ENCODE measurements at regions not wholly inside any gene's neighbourhood (a gene's known extent, or its start where the extent isn't known, plus 50 kb on each side); places are given as distances from the start of the nearest gene placed in this dataset.

DNA sequence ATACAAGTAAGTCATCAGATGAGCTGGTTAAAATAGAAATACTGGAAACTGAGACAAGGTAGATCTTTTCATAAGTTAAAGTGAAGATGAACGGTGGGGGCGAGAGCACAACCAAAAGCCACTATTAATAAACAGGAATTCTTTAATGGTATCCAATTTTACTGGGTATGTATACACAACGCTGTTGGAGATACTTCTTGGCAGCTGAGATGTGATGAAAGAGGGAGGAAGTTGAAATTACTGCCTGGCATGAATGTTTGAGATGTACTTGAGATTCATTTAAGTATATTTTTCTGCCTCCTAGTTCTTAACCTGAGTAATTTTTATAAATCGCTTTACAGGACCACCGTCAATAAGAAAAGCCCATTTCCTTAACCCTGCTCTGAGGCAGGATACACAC is 110.0 kb upstream of the ZRANB2 start:
- DNase-seq (ENCODE audit: low read depth), result no peak

DNA sequence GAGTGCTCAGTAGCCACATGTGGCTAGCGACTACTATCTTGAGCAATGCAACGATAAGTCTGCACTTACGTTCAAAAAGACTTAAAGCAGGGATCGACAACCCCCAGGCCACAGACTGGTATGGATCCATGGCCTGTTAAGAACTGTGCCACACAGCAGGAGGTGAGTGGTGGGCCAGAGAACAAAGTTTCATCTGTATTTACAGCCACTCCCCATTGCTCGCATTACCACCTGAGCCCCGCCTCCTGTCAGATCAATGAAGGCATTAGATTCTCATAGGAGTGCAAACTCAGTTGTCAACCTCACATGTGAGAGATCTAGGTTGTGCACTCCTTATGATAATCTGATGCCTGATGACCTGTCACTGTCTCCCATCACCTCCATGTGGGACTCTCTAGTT is 103.6 kb upstream of the ZRANB2 start:
- no peak for DNase-seq (ENCODE audit: low read depth)

DNA sequence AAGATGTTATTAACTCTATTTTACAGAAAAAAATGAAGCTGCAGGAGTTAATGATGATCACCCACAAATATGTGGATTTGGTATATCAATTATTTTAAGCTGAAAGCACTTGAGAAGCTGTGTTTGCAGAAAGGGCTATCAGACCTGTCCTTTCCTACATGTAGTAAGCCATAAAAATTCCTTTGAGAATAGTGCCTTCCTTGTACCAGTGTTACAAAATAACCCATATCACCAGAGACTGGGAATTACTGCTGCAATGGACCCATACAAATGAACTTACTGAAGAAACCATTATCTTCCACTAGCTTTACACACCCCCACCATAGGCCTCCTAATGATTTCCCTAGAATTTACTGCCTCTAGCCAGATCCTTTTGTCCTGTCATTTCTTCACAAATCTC is 99.2 kb upstream of the ZRANB2 start:
- DNase-seq (ENCODE audit: low read depth), result no peak

DNA sequence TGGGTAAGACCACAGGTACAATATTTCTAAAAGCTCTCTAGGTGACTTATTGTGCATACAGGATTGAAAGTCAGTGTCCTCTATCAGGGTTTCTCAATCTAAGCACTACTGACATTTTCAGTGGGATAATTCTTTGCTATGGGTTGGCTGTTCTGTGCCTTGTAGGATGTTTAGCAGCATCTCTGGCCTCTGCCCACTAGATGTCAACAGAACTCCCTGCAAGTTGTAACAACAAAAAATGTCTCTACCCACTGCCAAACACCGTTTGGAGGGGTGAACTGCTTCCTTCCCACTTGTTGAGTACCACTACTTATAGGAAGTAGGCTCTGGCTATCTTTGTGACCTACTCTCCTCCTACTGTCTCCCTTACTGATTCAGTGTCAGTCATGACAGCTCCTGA is 90.1 kb upstream of the ZRANB2 start:
- DNase-seq (ENCODE audit: low read depth), result no peak

DNA sequence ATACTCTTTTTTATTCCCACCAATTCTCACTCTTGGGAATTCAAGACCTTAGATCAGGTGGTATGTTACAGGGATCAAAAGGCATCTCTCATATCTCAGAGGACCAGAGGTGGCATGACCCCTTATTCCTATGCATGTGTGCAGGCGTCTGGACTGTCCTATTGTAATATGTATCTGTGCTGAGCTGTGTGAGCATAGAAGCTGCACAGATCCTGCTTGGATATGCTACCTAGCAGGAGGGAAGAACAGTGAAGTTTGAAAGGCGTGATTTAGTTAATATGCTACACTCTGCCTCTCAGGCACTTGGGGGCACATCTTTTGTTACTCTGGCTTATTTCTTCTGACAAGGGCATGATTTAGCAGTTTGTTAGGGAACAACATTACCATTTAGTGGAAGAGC is 86.7 kb upstream of the ZRANB2 start:
- DNase-seq (ENCODE audit: low read depth), result no peak

DNA sequence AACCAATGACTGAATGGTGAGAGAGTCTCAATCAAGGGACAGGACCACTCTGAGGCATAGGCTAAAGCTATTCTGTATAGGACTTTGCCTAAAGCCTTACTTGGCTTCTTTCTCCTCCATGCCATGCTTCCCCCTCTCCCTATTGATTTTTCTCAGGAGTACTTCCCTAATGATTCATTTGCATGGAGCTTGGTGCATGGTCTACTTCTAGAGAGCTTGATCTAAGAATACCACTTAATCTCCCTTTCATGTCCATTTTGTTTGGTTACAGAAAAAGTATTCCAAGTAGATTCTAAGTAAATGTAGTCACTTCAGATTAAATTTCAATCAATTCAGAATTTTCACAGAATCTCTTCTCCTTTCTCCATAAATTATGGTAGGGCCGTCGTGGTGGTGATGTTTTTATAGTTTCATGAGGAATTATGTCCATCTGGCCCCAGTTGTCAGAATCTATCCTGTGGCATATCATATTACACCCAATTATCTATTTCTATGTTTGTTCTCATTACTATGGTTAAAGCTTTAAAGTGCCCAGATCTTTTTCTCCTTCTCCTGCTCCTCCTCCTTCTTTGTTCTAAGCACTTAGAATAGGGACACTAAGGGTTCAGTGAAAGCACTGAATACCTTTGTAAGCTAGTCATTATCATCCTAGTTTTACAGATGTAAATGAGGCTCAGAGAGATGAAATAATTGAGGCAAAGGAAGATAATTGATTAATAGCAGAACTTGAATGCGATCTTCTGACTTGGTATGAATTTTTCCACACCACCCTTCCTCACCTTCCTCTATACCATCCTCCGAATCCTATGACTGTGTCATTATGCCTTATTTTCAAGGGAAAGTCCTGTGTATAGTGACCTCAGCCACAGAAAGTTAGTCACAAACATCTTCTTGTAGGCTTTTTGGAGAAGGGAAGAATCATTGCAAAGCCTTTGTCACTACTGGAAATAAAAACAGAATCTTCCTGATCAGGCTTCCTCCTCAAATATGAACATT is 85.6 kb upstream of the ZRANB2 start:
- DNase-seq (ENCODE audit: low read depth), result no peak

DNA sequence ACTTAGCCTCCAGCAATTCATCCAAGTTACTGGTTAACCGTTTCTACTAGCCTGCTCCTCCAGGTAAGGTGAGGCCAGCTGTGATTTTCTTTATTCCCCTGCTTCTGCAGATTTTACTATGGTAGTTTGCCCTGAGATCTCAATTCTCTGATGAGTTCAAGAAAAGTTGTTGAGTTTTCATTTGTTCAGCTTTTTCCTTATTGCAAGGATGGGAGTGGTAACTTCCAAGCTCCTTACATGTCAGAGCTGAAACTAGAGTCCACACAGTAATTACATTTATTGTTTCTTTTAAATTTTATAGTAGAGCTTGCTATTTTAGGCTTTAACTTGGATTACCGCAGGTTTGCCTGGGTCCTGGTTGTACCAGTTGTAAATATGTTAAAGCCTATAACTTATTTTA is 76.9 kb upstream of the ZRANB2 start:
- DNase-seq (ENCODE audit: low read depth), result no peak

DNA sequence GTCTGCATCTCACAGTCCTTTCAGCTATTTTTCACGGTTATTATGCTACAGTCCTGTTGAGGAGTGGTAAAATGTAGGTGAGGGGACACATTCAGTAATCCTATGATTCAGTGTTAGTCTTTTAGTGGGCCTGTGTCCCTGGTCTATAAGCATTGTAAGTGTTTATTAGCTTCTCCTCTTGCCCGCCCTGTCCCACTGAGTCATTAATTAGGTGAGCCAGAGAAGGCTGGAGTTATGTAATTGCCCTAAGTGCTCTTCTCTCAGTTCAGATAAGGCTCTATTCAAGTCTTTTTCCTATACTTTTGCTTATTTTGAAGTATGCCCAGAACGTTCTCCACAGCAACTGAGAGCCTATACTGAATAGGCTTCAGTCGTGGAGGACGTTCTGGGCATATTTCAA is 76.3 kb upstream of the ZRANB2 start:
- DNase-seq (ENCODE audit: low read depth), result no peak

DNA sequence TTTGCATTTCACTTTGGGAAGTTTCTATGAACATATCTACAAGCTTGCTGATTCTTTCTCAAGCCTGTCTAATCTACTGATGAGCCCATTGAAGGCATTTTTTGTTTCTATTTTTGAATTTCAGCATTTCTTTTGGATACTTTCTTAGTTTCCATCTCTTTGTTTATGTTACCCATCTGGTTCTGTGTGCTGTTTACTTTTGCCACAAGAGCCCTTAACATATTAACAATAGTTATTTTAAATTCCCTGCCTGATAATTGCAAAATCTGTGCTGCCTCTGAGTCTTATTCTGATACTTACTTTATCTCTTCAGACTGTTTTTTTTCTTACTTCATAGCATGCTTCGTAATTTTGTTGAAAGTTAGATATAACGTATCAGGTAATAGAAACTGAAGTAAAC is 75.8 kb upstream of the ZRANB2 start:
- DNase-seq (ENCODE audit: low read depth), result no peak

DNA sequence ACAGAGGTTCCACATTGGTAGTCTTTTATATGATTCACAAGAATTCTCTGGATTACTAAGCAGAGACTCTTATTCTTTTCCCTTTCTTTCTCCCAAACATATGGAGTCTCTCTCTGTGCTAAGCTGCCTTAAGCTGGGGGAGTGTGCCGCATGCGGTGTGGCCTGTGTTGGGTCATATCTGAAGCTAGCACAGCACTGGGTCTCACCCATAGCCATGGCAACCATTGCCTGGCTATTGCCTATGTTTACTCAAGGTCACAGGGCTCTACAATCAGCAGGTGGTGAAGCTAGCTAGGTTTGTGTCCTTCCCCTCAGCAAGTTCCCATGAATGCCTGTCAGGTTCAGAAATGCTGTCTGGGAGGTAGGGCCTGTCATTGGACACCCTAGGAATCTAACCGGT is 73.6 kb upstream of the ZRANB2 start:
- no peak for DNase-seq (ENCODE audit: low read depth)

DNA sequence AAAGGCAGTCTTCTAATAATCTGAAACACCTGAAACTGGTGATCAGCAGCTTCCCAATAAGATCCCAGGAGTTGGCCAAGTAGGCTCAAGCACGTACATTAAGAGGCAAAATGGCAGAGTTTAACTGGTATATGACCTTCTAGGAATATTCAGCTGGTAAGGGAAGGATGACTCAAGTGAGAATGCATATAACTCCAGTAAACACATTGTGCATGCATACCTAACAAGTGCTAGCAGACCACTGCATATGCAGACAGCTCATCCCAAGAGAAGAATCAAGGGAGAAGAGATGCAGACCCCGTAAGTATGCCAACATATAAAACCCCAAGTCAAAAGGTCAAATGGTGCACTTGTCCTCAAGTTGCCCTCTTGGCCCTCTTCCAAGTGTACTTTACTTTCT is 73.0 kb upstream of the ZRANB2 start:
- DNase-seq (ENCODE audit: low read depth), result no peak

DNA sequence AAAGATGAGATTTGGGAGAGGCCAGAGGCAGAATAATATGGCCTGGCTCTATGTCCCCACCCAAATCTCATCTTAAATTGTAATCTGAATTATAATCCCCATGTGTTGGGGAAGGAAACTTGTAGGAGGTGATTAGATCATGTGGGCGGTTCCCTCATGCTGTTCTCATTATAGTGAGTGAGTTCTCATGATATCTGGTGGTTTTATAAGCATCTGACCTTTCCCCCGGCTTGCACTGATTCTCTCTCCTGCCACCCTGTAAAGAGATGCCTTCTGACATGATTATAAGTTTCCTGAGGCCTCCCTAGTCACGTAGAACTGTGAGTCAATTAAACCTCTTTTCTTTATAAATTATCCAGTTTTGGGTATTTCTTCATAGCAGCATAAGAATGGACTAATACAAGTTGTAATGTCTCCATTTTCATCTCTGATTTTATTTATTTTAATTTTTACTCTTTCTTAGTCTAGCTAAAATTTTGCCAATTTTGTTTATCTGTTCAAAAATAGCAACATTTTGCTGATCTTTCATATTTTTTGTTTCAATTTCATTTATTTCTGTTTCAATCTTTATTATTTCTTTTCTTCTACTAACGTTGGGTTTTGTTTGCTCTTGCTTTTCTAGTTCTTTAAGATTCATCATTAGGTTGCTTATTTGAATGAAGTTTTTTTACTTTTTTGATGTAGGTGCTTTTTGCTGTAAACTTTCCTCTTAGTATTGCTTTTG is 67.0 kb upstream of the ZRANB2 start:
- no peak for DNase-seq (ENCODE audit: low read depth)

DNA sequence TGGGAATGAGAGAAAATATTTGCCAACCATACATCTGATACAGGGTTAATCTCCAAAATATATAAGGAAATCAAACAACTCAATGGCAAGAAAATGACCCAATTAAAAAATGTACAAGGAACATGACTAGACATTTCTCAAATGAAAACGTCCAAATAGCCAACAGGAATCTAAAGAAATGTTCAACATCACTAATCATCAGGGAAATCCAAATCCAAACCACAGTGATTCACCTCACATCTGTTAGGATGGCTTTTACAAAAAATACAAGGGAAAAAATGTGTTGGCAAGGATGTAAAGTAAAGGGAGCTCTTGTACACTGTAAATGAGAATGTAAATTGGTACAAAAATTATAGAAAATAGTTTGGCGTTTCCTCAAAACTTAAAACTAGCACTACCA is 54.7 kb upstream of the ZRANB2 start:
- DNase-seq (ENCODE audit: low read depth), result no peak

Measured in forelimb muscle (tissue), 1 donor.